Progenitor cell of endocrine pancreas (in vitro differentiated cells): ENCODE measurements at regions not wholly inside any gene's neighbourhood (a gene's known extent, or its start where the extent isn't known, plus 50 kb on each side); places are given as distances from the start of the nearest gene placed in this dataset.

Experiments
- DNase-seq: peaks from one replicate; pipeline ENCODE4 v3.0.0; 2021; ENCODE audit warnings: low spot score; ENCODE audit not compliant: unreplicated experiment
- H3K27ac Mint-ChIP-seq: 2 replicates; pipeline ENCODE4 v1.8.0; 2021; ENCODE audit warnings: mild to moderate bottlenecking, moderate library complexity, mixed read lengths
- H3K27me3 Mint-ChIP-seq: 2 replicates; pipeline ENCODE4 v1.8.0; 2021; ENCODE audit warnings: mixed read lengths
- H3K36me3 Mint-ChIP-seq: 2 replicates; pipeline ENCODE4 v1.8.0; 2022; ENCODE audit warnings: mixed read lengths; ENCODE audit not compliant: insufficient read depth
- H3K4me1 Mint-ChIP-seq: 2 replicates; pipeline ENCODE4 v1.8.0; 2021; ENCODE audit warnings: low read depth, mixed read lengths
- H3K4me3 Mint-ChIP-seq: 2 replicates; pipeline ENCODE4 v1.8.0; 2021; ENCODE audit warnings: low read depth, mild to moderate bottlenecking, moderate library complexity, mixed read lengths
- H3K9me3 Mint-ChIP-seq: 2 replicates; pipeline ENCODE4 v1.8.0; 2021; ENCODE audit warnings: low read depth, mixed read lengths
- TF ChIP-seq, protein P1 (sequence below): fragments of 200-600 bp; sonication (generic); IDR thresholded peaks from one replicate; pipeline ENCODE4 v1.5.0; 2021; ENCODE audit warnings: antibody characterized with exemption, mild to moderate bottlenecking; ENCODE audit not compliant: unreplicated experiment

GRCh38 chrX:7334253-7334935 lies 186.4 kb upstream of the PUDP start:
- no peak for DNase-seq
- TF ChIP-seq, protein P1, sequence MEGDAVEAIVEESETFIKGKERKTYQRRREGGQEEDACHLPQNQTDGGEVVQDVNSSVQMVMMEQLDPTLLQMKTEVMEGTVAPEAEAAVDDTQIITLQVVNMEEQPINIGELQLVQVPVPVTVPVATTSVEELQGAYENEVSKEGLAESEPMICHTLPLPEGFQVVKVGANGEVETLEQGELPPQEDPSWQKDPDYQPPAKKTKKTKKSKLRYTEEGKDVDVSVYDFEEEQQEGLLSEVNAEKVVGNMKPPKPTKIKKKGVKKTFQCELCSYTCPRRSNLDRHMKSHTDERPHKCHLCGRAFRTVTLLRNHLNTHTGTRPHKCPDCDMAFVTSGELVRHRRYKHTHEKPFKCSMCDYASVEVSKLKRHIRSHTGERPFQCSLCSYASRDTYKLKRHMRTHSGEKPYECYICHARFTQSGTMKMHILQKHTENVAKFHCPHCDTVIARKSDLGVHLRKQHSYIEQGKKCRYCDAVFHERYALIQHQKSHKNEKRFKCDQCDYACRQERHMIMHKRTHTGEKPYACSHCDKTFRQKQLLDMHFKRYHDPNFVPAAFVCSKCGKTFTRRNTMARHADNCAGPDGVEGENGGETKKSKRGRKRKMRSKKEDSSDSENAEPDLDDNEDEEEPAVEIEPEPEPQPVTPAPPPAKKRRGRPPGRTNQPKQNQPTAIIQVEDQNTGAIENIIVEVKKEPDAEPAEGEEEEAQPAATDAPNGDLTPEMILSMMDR: no peak

DNA sequence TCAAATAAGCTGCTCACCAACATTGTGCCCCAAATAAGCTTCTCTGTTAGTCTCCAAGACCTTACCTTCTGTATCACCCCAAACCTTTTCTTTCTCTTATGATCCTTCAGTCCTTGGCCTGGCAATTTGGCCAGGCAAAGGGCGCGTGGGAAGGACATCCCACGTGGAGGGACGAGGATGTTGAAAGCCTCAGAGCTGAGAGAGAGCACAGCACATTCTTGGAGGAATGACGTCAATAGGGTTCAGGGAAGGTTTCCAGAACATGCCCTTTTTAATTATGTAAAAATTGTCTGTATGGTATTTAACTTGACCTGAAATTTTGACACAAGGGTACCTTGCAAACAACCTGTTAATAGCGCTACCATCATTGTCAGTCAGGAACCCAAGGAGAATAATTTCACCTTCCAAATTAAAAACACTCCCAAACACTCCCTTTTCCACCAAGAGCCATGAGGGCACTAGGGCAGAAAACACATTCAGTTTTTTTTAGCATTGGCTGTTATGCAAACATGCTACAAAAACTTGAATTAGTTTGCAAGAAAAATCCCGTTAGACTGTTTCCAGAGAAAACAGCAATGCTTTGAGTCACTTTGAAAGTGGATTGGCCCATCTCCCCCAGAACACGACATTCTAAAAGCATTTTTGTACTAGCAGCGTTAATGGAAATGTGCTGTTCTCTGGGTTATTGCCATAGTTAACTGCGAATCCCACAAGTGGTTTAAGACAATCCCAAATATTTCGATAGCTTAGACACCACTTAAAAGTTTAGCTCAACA lies 183.2 kb upstream of the PUDP start:
- TF ChIP-seq, protein P1: no peak
- DNase-seq: no peak
- Mint-ChIP-seq H3K4me1 (no peaks in the 10 kb centered on the region), H3K27me3 (no peaks in the 10 kb centered on the region), H3K4me3 (no peak overlapping the region), H3K9me3 (peaks cover under 1% of the 10 kb centered on the region), H3K36me3 (peaks cover 13% of the 10 kb centered on the region), H3K27ac (no peak overlapping the region)

More at GRCh38 chrX:7334253-7334935, 186.4 kb upstream of the PUDP start:
- Mint-ChIP-seq H3K4me3 (no peak overlapping the region), H3K27me3 (no peaks in the 10 kb centered on the region), H3K27ac (no peak overlapping the region), H3K9me3 (peaks cover 3% of the 10 kb centered on the region), H3K4me1 (no peaks in the 10 kb centered on the region), H3K36me3 (peaks cover 16% of the 10 kb centered on the region)

- no peaks in the 10 kb centered on the region for H3K4me1 Mint-ChIP-seq
- H3K9me3 Mint-ChIP-seq: no peaks in the 10 kb centered on the region
- H3K27me3 Mint-ChIP-seq: no peaks in the 10 kb centered on the region
- TF ChIP-seq, protein P1: no peak
- no peak overlapping the region for H3K4me3 Mint-ChIP-seq
- DNase-seq: no peak
- H3K27ac Mint-ChIP-seq: no peak overlapping the region
- H3K36me3 Mint-ChIP-seq: peaks cover 10% of the 10 kb centered on the region
These were observed 182.6 kb upstream of the PUDP start for GRCh38 chrX:7330556-7330955.

DNA sequence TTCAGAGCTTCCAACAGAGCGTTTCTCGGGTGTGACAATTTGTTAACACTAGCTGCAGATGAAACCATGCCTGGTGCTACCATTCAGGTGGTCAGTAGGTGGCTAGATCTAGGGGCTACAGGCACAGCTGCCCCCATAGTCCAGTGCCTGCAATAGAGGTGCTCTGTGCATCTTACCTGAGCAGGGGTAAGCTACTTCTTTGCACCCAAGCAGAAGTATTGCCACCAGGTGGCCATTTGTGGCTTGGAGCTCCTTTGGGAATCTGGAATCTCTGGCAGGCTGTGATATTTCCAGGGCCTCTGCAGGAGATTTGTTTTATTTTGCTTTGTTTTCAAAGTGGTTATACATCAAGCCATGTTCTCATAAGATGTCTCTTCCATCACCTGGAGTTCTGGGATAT lies 170.7 kb upstream of the PUDP start:
- Mint-ChIP-seq H3K36me3 (peaks cover 3% of the 10 kb centered on the region), H3K9me3 (peaks cover under 1% of the 10 kb centered on the region), H3K27ac (no peak overlapping the region), H3K27me3 (no peaks in the 10 kb centered on the region), H3K4me3 (no peak overlapping the region), H3K4me1 (no peaks in the 10 kb centered on the region)
- DNase-seq: no peak
- TF ChIP-seq, protein P1: peak; percentile 15

DNA sequence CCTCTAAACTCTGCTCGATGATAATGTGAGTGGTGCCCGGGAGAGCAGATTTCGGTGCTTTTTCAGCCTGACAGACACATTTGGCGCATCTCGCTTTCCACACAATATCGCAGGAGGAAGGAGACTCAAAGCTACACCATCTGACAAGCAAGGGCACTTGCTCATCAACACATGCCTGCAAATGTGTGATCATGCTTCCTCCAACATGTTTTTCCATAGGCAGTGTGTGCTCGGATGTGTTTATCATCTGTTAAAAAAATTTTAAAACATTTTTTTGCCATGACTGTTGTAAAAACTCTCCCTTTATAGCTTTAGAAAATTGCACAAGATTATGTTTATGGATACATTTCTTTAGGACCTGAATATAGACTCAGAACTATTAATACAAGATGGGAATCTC lies 170.3 kb upstream of the PUDP start:
- no peaks in the 10 kb centered on the region for H3K27me3 Mint-ChIP-seq
- DNase-seq: no peak
- no peak overlapping the region for H3K4me3 Mint-ChIP-seq
- TF ChIP-seq, protein P1: no peak
- H3K9me3 Mint-ChIP-seq: no peaks in the 10 kb centered on the region
- no peaks in the 10 kb centered on the region for H3K4me1 Mint-ChIP-seq
- H3K27ac Mint-ChIP-seq: no peak overlapping the region
- peaks cover 3% of the 10 kb centered on the region for H3K36me3 Mint-ChIP-seq
